GM18868 (cell line): ENCODE measurements at regions not wholly inside any gene's neighbourhood (a gene's known extent, or its start where the extent isn't known, plus 50 kb on each side); places are given as distances from the start of the nearest gene placed in this dataset.
"Not testable (repeated sequence)": the region's sequence is repeated elsewhere in the genome, so short reads cannot be mapped to it uniquely, and the experiment has no call there.

Experiments used
- ATAC-seq: cut with Tn5 transposase; IDR thresholded peaks from one replicate; pipeline ENCODE4 v1.9.1; 2021; ENCODE audit warnings: mild to moderate bottlenecking, moderate library complexity; ENCODE audit not compliant: unreplicated experiment

DNA sequence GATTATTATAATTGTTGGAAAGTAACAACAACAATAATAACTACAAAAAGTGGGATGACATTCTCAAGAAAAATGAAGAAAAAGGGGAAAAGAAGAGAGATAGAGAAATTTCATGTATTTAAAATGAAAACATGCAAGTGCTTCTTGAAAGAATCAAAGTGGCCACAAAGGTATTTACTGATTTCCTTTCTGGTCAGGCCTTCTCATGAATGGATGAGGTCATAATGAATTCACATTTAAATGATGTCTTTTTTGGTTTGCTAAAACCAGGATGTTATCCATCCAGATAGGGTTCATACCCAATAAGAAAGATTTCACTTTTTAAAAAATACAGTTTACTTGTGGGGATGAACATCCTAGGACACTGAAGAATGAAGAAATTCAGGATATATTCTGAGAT lies 446.4 kb upstream of the PTGER4 start:
- ATAC-seq: no peak

- no peak for ATAC-seq
These were observed 451.8 kb upstream of the PTGER4 start for GRCh38 chr5:40227931-40228330.

DNA sequence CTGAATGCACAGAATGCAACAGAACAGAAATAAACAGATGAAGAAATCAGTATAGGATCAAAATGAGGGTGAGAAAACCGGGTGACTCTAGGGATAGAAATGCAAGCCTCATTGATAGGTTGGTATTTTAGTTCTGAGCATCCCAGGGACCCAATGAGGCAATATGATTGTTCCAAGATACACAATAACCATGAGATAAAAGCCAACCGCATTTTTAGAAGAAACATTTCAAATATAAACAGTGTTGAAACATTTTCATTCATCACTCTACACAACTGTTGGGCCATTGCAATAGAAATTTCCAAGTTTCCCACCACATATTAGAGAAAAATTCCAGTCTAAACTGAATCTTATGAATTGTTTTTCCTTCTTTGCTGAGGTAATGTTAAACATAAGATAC lies 452.3 kb upstream of the PTGER4 start:
- no peak for ATAC-seq

- ATAC-seq: no peak
These were observed 452.8 kb upstream of the PTGER4 start for GRCh38 chr5:40226906-40227305.

GRCh38 chr5:40225147-40225546 lies 454.6 kb upstream of the PTGER4 start:
- ATAC-seq: peak; percentile 26

DNA sequence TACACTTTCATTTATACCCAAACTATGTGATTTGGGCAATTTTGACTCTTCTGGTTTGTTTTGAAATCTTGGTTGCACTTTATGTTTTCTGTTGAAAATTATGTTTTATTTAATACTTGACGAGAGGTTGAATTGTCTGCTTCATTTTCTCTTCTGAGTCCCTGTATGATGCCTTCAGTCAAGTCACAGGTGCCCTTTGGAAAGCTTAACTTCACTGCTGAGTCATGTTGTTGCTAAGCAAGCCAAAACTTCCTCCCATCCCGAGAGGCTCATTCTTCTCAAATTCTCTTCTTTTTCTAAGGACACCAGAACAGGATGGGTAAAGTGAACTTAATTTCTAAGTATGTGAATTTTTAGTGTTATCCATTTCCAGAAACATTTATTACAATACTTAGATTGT lies 455.3 kb upstream of the PTGER4 start:
- ATAC-seq: peak; percentile 14

DNA sequence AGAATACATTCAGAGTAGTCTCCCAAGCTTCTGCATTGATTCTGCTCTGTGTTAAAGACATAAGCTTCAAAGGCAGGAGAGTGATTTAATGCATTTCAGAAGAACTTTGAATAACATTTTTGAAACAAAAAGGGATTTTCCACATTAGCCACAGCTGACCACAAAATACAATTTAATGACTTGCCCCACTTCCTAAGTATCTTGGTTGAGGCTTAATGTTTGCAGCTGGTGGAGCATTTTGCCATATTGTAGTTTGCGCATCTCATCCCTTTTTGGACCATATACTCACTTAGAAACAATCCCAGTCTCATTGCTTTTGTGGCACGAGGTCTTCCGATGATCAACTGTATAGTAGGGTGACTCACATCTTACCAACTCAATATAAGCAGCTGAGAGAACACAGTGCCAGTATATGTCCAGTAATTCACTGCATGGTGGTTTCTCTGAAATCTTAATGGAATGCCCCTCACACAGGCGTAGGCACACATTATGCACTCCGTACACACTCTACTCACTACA lies 455.8 kb upstream of the PTGER4 start:
- peak; percentile 74 for ATAC-seq

GRCh38 chr5:40221796-40222195 lies 457.9 kb upstream of the PTGER4 start:
- ATAC-seq: no peak

- no peak for ATAC-seq
These were observed 458.5 kb upstream of the PTGER4 start for GRCh38 chr5:40221255-40221654.

DNA sequence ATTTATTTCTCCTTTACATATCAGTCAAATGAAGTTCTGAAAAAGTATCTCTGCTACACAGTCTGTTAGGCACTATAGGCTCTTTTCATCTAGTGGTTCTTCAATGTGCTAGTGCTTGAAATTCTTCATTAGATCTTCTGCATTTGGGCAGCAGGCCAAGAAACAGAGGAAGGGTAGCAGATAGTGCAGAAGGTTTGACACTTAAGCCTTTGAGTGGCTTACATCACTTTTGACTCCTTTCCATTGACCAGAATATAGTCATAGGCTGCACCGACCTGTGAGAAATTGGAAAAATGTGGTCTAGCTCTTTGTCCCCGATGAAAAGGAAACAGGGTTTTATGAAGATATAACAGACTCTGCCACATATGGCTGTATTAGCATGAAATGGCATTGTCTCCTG lies 459.5 kb upstream of the PTGER4 start:
- ATAC-seq: no peak

GRCh38 chr5:40217553-40217952 lies 462.2 kb upstream of the PTGER4 start:
- ATAC-seq: no peak

DNA sequence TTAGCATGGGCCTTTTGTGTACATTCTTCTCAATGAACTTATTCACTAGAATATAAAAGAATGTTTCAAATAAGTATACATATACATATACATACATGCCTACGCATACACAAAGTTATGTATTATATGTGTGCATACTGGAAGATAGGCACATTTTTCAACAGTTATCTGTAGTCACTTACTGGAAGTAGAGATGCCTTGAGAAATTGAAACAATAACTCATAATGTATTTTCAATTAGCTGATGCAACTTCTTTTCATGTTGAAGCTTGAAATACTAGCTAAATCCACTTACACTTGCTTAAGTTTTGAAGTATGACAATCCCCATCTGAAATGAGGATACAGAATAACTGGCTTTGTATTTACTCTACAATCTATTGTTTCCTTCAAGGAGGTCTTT lies 469.0 kb upstream of the PTGER4 start:
- ATAC-seq: no peak

DNA sequence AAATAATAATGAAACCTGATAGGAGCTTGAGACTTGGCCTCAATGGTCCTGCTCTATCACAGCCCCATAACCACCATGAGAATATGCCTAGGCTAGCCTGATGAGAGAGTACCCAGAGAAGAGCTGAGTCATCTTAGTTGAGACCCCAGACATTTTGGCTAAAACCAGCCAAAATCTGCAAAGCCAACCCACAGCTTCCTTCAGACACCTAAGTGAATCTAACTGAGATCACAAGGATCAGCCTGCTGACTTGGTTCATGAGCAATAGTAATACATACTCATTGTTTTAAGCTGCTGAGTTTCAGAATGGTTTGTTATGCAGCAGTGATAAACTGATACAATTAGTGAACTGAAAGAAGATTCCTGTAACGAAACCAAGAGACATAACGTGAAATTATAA lies 473.7 kb upstream of the PTGER4 start:
- ATAC-seq: no peak

DNA sequence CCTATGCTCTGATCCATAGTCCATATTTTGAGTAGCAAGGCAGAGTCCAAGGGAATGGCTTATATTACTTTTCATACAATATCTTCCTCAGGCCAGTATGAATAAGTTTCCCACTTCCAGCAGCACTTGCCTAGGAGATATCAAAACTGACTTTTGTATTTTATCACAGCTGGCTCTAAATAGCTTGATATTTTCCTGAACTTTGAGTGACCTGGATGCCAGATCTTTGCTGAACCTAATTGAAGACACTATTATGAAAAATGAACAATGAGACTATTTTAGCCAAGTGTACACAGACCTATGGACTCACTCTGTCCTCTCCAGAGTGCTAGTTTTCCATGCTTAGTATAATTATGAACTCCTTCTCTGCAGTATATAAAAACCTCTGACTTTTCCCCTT lies 475.6 kb upstream of the PTGER4 start:
- ATAC-seq: no peak

GRCh38 chr5:40202814-40203440 lies 476.8 kb upstream of the PTGER4 start:
- no peak for ATAC-seq

DNA sequence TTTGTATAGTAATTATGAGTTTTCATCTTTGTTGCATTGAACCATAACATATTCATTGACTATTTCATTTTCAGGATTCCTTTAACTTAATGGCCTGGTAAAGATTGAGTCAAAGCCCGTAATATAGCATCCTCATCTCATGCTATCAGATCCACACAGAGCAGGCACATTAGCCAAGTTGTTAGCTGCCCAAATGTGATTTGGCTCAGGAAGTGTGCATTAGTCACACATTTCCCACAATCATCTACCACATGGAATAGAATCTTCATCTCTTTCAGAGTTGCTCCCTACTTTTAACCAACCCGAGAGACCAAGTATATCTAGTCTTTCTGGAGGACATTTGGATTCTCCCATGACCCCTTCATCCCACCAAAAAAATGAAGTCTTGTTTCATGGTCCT lies 481.0 kb upstream of the PTGER4 start:
- ATAC-seq: no peak

DNA sequence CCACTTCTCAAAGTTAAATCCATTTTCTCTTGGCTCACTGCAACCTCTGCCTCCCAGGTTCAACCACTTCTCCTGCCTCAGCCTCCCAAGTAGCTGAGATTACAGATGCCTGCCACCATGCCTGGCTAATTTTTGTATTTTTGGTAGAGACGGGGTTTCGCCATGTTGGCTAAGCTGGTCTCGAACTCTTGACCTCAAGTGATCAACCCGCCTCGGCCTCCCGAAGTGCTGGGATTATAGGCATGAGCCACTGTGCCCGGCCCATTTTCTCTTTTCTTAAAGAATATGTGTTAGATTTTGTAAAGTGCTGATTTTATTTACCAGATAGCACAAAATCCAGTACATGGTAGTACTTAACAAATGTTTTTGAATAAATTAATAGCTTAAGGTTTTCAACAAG lies 484.1 kb upstream of the PTGER4 start:
- not testable (repeated sequence) for ATAC-seq

GRCh38 chr5:40191150-40191549 lies 488.6 kb upstream of the PTGER4 start:
- ATAC-seq: no peak

DNA sequence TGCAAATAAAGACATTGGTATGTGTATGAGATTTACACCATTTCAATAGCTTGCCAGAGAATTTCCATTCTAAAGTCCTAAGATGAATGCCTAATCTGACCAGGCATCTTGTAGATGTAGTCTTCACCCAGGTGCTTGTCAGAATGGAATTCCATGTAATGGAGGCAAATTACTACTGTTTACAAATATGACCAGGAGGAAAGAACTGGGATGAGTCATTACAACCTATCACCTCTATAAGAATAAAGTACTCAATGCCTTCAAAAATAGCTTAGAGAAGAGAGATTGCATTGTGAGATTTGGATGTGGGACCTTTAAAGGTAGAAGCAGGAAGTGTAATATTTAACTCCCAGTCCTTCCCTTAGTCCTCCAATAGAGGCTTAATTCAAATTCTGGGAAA lies 507.0 kb upstream of the PTGER4 start:
- ATAC-seq: no peak

- no peak for ATAC-seq
These were observed 507.7 kb upstream of the PTGER4 start for GRCh38 chr5:40171971-40172370.

DNA sequence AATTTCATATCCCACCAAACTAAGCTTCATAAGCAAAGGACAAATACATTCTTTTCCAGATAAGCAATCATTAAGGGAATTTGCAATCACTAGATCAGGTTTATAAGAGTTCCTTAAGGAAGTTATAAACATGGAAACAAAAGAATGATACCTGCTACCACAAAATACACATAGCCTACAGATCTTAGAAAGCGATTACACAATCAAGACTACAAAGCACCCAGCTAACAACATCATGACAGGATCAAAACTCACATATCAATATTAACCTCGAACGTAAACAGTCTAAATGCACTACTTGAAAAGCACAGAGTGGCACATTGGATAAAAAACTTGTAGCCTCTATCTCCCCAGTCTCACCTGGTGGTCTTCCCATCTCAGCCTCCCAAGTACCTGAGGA lies 512.4 kb upstream of the PTGER4 start:
- ATAC-seq: no peak

DNA sequence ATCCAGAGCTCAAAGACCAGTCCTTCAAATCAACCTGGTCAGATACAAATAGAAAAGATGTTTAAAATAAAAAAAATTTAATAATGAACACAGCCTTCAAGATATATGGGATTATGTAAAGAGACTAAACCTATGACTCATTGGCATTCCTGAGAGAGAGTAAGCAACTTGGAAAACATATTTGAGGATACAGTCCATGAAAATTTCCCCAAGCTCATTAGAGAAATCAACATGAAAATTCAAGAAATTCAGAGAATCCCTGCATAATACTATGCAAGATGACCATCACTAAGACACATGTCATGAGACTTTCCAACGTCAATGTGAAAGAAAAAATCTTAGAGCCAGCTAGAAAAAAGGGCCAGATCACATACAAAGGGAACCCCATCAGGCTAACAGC lies 512.9 kb upstream of the PTGER4 start:
- no peak for ATAC-seq
